HG03039 (cell line): ENCODE measurements at regions not wholly inside any gene's neighbourhood (a gene's known extent, or its start where the extent isn't known, plus 50 kb on each side); places are given as distances from the start of the nearest gene placed in this dataset.
"Not testable (repeated sequence)": the region's sequence is repeated elsewhere in the genome, so short reads cannot be mapped to it uniquely, and the experiment has no call there.

Experiments used
- ATAC-seq: cut with Tn5 transposase; IDR thresholded peaks from one replicate; pipeline ENCODE4 v1.9.1; 2021; ENCODE audit warnings: mild to moderate bottlenecking, moderate library complexity; ENCODE audit not compliant: unreplicated experiment

GRCh38 chrX:124690495-124690894 lies 344.1 kb downstream of the SH2D1A start:
- ATAC-seq, result no peak

DNA sequence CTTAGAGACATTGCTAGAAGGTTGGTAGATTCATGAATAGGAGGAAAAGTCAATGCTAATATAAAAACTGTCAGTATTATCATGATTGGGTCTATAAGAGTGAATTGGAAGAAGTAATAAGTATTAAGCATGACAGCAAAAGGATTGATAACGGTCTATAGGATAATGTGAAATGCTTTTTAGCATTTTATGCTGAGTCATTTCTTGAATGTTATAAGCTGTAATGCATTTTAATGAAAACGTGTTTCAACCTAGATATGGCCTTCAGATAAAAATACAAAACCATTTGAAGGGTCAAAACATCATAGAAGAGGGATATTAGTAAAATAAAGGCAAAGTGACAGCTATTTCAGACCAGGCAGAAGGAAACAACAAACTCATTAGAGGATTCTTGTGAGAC lies 353.5 kb downstream of the SH2D1A start:
- ATAC-seq, result no peak

GRCh38 chrX:124717537-124717936 lies 371.2 kb downstream of the SH2D1A start:
- ATAC-seq, result no peak

DNA sequence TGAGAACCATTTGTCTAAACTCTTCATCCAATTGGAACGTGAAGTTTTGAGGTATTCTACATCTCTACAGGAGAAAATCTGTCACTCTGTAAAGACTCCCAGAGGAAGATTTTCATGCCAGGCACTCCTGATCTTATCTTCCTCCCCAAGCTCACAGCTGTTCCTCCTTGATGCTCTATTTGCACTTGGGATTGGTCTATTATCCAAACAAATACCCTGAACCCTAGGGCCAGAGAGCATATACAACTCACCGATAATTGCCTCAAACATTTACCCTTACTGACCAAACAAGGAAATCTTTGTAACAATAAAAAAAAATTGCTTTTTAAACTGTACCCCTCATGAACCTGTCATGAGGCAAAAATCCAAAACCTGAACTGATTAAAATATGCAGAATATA lies 372.7 kb downstream of the SH2D1A start:
- ATAC-seq, result no peak

- ATAC-seq, result no peak
Observed at GRCh38 chrX:124720532-124720931, 374.2 kb downstream of the SH2D1A start.

DNA sequence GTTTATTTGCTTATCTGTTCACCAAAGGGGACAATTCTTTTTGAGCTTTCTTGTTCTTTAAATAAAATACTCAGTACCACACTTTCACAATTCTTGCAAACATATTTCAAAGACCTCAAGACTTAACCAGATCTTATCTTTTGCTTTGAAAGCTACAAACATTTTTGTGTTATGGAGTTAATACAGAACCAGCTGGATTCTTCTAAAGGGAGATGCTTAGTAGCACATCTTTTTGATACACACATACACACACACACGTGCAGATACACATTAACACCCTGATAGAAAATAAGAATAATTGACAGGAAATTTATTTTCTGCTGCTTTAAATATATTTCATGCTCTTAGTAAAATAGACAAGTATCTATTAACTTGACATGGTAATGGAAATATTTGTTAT lies 379.1 kb downstream of the SH2D1A start:
- no peak for ATAC-seq

DNA sequence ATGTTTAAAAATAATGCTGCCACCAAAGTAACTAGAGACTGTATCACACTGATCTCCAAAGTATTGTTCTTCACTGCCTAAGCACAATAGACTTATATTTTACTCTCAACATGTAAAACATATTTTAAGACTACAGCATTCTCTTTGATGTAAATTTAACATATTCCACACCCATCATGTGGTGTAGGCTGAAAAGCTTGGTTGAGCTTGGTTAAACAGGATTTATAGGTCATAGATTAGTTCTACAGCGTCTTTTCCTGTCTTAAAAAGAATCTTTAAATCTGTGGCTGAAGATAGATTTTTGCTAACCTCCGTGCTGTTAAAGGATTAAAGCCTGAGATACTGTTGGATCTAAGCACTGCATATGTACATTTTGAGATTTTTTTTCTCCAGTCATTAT lies 379.9 kb downstream of the SH2D1A start:
- no peak for ATAC-seq

- ATAC-seq, result no peak
Observed at GRCh38 chrX:124726881-124727280, 380.5 kb downstream of the SH2D1A start.

DNA sequence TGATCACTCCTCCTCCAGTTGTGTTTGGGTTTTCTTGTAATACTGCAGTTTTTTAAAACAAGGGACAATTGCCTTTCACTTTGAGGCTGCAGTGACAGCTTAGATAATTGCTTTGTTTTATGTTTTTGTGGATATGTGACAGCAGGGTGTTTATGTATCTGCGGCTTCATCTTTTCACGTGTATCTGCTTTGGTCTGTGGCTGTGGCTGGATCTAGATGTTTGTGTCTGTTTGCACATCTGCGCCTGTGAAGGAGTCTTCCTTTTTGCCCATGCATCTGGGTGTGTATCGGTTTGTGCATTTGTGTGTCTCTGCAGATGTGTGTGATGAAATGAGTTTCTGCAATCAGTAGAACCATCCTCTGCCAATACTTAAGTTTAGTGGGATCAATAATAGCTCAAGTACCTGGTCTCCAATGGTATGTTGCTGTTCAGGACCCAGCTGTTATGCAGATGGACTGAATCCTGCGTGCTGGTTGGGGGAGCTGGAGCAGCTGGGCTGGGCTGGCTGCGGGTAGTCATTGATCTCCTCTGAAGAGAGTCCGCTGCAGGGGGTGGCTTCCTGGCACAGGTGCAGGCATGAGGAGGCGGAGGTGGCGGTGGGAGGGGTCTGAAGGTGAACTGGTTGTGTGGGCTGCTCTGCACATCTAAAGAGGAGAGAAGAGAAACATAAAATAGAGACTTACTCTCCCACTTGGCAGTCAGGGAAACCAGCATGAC lies 390.3 kb downstream of the SH2D1A start:
- no peak for ATAC-seq

- no peak for ATAC-seq
Observed at GRCh38 chrX:124737771-124738170, 391.4 kb downstream of the SH2D1A start.

DNA sequence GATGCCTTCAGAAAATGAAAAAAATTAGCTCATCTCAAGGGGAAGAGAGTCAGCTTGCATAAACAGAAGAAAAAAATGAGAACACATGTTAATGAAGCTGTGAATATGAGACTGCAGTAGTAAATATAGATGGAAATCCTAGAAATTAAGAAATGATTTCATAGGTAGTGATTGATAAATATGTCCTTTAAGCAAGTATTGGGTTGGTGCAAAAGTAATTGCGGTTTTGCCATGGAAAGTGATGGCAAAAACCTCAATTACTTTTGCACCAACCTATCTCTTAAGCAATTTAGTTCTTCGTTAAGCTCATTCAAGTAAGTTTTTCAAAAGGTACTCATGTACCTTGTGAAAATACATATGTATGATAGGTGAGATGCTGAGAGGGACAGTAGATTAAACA lies 400.9 kb downstream of the SH2D1A start:
- ATAC-seq, result no peak

DNA sequence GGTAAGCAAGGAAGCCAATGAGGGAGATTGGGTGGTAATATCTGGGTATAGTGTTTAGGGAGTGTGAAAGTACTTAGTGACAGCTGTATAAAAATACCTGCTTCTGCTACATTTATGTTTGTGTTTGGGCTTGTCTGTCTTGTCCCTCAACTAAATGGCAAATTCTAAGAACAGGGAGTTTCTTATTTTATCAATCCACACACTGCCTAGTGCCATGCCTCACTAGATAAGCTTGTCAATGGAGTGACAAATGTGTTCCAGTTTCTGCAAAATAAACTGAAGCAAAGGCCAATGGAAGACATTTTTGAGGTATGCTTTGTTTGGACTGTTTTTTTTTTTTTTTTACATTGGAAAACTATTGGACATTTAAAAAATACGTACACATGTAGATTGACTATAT lies 418.0 kb downstream of the SH2D1A start:
- no peak for ATAC-seq

- ATAC-seq, result no peak
Observed at GRCh38 chrX:124769166-124769565, 422.8 kb downstream of the SH2D1A start.

- no peak for ATAC-seq
Observed at GRCh38 chrX:124771292-124771691, 424.9 kb downstream of the SH2D1A start.

DNA sequence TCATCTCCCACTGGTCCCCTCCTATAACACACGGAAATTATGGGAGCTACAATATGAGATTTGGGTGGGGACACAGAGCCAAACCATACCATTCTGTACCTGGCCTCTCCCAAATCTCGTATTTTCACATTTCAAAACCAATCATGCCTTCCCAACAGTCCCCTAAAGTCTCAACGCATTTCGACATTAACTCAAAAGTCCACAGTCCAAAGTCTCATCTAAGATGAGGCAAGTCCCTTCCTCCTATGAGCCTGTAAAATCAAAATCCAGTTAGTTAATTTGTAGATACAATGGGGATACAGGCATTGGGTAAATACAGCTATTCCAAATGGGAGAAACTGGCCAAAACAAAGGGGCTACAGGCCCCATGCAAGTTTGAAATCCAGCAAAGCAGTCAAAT lies 441.9 kb downstream of the SH2D1A start:
- not testable (repeated sequence) for ATAC-seq

DNA sequence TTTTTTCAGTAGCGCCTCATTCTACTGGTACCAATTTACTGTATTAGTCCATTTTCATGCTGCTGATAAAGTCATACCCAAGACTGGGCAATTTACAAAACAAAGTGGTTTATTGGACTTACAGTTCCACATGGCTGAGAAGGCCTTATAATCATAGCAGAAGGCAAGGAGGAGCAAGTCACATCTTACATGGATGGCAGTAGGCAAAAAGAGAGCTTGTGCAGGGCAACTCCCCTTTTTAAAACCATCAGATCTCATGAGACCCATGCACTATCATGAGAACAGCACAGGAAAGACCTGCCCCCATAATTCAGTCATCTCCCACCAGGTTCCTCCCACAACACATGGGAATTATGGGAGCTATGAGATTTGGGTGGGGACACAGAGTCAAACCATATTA lies 443.5 kb downstream of the SH2D1A start:
- ATAC-seq, result not testable (repeated sequence)

DNA sequence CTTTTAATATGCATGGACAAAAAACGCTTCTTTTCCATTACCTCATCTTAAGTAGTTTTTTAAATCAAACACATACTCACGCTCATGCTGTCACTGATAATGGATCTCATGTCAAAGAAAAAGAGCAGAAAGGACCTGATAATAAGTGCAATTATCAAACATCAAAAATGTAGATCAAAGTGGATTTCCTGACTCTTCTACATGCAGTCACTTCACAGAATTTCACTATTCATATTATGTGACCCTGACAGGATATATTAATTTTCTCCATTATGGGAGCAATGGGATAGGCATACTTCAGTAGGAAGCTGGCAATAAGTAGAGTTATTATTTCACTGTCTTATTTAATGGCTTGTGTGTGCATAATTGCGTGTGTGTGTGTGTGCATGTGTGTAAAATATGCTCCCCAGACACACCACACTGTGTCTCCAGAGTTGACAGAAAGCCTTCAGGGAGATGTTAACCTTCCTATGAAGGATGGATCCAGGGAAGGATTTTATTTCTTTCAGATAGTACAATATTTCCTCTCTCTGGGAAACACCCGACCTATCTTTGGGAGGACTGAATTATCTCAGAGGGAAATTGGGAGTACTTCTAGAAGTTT lies 445.2 kb downstream of the SH2D1A start:
- ATAC-seq, result no peak

DNA sequence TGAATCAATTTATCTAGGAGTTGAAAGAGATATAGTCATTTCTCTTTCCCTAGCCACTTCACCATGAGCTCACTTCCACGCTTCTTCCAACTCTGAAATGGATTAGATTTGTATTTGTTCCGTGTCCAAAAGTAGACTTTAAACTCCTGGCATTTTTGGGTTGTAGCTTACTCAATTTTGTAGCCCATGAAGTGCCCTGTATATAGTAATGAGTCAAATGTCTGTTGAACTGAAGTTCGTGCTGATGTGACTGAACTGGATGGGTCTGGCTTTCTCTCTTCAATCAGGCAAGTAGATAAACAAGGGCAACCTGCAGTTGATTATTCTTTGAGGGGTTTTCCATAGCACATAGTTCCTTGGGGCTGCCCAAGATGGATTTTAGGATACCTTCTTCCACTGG lies 450.6 kb downstream of the SH2D1A start:
- no peak for ATAC-seq

DNA sequence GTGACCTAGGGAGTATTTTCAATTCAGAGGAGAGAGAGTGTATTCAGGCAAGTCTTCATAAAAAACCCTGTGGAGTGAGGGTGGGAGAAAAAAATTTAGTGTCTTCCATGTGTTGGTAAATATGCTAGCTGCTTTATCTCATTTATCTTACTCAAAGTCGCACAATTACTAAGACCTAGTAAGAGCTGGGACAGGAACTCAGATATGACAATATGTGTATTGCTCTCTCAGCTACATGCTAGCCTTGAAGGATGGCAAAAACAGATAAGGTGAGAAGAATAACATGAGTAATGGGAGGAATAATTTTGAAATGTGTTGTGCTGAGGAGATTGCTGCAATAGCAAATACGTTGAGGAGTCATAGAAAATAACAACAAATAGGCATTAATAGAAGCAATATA lies 458.6 kb downstream of the SH2D1A start:
- no peak for ATAC-seq

DNA sequence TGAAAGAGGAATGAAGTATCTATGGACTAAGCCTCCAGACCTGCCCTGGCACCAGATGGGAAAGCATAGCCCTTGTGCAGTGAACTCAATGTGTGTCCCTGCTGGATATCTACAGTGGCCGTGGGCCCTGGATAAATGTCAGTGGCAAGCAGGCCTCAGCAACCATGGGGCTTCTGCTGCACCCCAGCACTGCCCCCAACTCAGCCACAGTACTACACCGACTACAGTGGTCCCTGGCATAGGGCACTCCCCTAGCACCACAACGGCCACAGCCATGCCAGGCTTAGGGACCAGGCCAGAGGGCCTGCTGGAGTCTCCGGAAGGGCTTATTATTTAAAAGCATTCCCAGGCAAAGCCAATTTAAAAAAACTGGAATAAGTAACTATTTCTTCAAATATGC lies 459.1 kb downstream of the SH2D1A start:
- no peak for ATAC-seq

- no peak for ATAC-seq
Observed at GRCh38 chrX:124814106-124814505, 467.7 kb downstream of the SH2D1A start.

- ATAC-seq, result no peak
Observed at GRCh38 chrX:124818033-124818432, 471.7 kb downstream of the SH2D1A start.

GRCh38 chrX:124818764-124819163 lies 472.4 kb downstream of the SH2D1A start:
- ATAC-seq, result no peak
